HepG2 (cell line): ENCODE measurements at regions not wholly inside any gene's neighbourhood (a gene's known extent, or its start where the extent isn't known, plus 50 kb on each side); places are given as distances from the start of the nearest gene placed in this dataset.
"Not testable (repeated sequence)": the region's sequence is repeated elsewhere in the genome, so short reads cannot be mapped to it uniquely, and the experiment has no call there.

Experiments
- ARHGAP35 ChIP-seq: sonication (generic); formaldehyde crosslinking; IDR thresholded peaks from 2 replicates; pipeline ENCODE4 v1.9.0; 2022; ENCODE audit warnings: mild to moderate bottlenecking, inconsistent platforms, moderate library complexity, missing genetic modification reagents, borderline replicate concordance
- CHD4 ChIP-seq: fragments of 200-600 bp; sonication (generic); IDR thresholded peaks from 2 replicates; pipeline ENCODE4 v1.7.0; 2017; ENCODE audit warnings: mild to moderate bottlenecking, low read length, borderline replicate concordance
- EZH2 ChIP-seq: conservative IDR thresholded peaks from 2 replicates; pipeline ENCODE4 v1.6.1; 2012; ENCODE audit warnings: mild to moderate bottlenecking, low read depth, low read length, moderate library complexity
- JUND ChIP-seq: sonication (generic); formaldehyde crosslinking; IDR thresholded peaks from 2 replicates; pipeline ENCODE4 v1.8.0; 2022; ENCODE audit warnings: mild to moderate bottlenecking, missing genetic modification reagents
- PHF21A ChIP-seq: sonication (generic); formaldehyde crosslinking; IDR thresholded peaks from 2 replicates; pipeline ENCODE4 v1.5.0; 2020; ENCODE audit warnings: mild to moderate bottlenecking, missing genetic modification reagents
- ZFP36 ChIP-seq: fragments of 150-350 bp; IDR thresholded peaks from 2 replicates; pipeline ENCODE4 v1.6.1; 2018; ENCODE audit warnings: borderline replicate concordance, low read length, low read depth; ENCODE audit not compliant: partially characterized antibody
- TF ChIP-seq, protein P1 (sequence below): sonication (generic); formaldehyde crosslinking; IDR thresholded peaks from 2 replicates; pipeline ENCODE4 v1.4.0; 2020; ENCODE audit warnings: missing genetic modification reagents

DNA sequence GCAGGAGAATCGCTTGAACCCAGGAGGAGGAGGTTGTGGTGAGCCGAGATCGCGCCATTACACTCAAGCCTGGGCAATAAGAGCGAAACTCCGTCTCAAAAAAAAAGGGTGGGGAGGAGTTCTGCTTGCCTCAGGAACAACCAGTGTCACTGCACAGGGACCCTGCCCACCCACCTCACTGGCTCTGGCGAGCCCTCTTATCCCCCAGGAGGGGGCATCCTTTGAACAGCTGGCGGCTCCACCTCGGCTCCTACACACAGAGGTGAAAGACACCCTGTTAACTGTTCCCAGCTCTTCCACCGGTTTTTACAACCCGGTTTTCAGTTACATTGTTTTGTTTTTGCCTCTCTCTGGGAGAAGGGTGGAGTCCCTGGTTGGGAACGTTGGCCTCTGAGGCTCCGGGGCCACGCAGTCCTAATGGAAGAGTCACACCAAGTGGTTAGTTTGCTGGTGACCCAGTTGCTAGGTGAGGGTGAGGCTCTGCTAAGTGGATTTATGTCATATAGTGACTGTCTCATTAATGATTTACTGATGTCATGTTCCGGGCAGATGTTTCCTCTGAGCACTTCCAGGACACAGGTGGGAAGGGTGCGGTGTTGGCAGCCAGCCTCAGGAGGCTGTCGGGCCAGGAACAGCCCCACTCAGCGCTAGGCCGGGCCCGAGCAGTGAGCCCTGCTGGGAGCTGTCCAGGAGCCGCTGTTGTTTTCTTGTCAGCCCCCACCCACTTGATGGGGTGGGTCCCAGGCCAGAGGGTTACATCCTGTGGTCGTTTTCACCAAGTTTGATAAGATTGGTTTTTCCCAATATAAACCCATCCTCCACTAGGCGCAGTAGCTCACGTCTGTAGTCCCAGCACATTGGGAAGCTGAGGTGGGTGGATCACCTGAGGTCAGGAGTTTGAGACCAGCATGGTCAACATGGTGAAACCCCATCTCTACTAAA lies 4474.3 kb upstream of the OR11H1 start:
- TF ChIP-seq ARHGAP35 (CRISPR knock-in tag); EZH2; ZFP36; PHF21A; CHD4; JUND (CRISPR knock-in tag): not testable (repeated sequence)
- TF ChIP-seq, protein P1, sequence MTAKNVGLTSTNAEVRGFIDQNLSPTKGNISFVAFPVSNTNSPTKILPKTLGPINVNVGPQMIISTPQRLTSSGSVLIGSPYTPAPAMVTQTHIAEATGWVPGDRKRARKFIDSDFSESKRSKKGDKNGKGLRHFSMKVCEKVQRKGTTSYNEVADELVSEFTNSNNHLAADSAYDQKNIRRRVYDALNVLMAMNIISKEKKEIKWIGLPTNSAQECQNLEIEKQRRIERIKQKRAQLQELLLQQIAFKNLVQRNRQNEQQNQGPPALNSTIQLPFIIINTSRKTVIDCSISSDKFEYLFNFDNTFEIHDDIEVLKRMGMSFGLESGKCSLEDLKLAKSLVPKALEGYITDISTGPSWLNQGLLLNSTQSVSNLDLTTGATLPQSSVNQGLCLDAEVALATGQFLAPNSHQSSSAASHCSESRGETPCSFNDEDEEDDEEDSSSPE (CRISPR knock-in tag) = not testable (repeated sequence)
